HepG2 (cell line): ENCODE measurements at regions not wholly inside any gene's neighbourhood (a gene's known extent, or its start where the extent isn't known, plus 50 kb on each side); places are given as distances from the start of the nearest gene placed in this dataset.

Experiments used
- ATAC-seq: fragments of 200-7000 bp; cut with Tn5 transposase; 3 replicates; pipeline ENCODE4 v1.9.1; 2020; ENCODE audit warnings: mild to moderate bottlenecking, moderate library complexity
- BruUV-seq: library from RNA; stranded (reverse); fragments of 400-500 nt; replicated peaks from 2 replicates; lab custom pipeline; 2021; lab: Mats Ljungman, UMichigan
- CTCF ChIA-PET: fragments of 300-600 bp; formaldehyde crosslinking; extraction: SDS; loops from one replicate; lab custom pipeline; 2021; ENCODE audit warnings: low total read pairs, inconsistent platforms, low intra/inter-chr PET ratio; lab: Yijun Ruan, JAX
- POLR2A ChIA-PET: fragments of 350-600 bp; sonication (Branson Sonifier 250); formaldehyde crosslinking; loops from one replicate; lab custom pipeline; 2020; ENCODE audit warnings: antibody characterized with exemption, inconsistent platforms; lab: Yijun Ruan, JAX
- DNase-seq: peaks from one replicate; pipeline ENCODE4 v3.0.0-alpha.2; 2015; ENCODE audit warnings: low spot score
- FAIRE-seq: peaks from 3 replicates; lab custom pipeline; 2011; peaks lifted over from hg19 to GRCh38; lab: Jason Lieb, UNC
- H2AFZ ChIP-seq: one replicate; pipeline ENCODE4 v1.6.1; 2011; ENCODE audit warnings: low read length, inconsistent platforms
- H3K27ac ChIP-seq: fragments of 300-600 bp; 3 replicates; pipeline ENCODE4 v1.8.0; 2011; ENCODE audit warnings: mixed run types, mild to moderate bottlenecking, mixed read lengths, low read length, inconsistent platforms; ENCODE audit not compliant: insufficient read depth; ENCODE audit errors: extremely low read length
- H3K27me3 ChIP-seq, 2 experiments: fragments of 200-600 bp in 1 of 2; 2 replicates in 1 of 2; 3 replicates in 1 of 2; pipeline versions ENCODE4 v1.6.0 to v1.8.0; 2011; ENCODE audit warnings: low read length in 2 of 2, mild to moderate bottlenecking in 2 of 2, moderate library complexity in 2 of 2, inconsistent platforms in 1 of 2; ENCODE audit not compliant: insufficient read depth in 2 of 2, control insufficient read depth in 1 of 2
- H3K36me3 ChIP-seq, 2 experiments: fragments of 200-600 bp in 1 of 2; replicated peaks in 1 of 2; 2 replicates in 1 of 2; 3 replicates in 1 of 2; pipeline versions ENCODE4 v1.5.1 to v1.8.0; 2011; ENCODE audit warnings: low read length in 2 of 2, inconsistent platforms in 1 of 2; ENCODE audit not compliant: insufficient read depth in 2 of 2, control insufficient read depth in 1 of 2
- H3K4me1 ChIP-seq: 2 replicates; pipeline ENCODE4 v1.5.1; 2012; ENCODE audit warnings: low read length, inconsistent platforms; ENCODE audit not compliant: insufficient read depth
- H3K4me2 ChIP-seq: 2 replicates; pipeline ENCODE4 v1.6.0; 2011; ENCODE audit warnings: low read depth, low read length, inconsistent platforms
- H3K4me3 ChIP-seq, 3 experiments: fragments of 200-600 bp in 1 of 3; sonication (generic), shearing (Covaris generic) in 1 of 3; replicated peaks in 1 of 3; 2 replicates each; pipeline ENCODE4 v1.5.1; 2011 to 2016; ENCODE audit warnings: low read length in 3 of 3, inconsistent platforms in 2 of 3, low read depth in 2 of 3, mild to moderate bottlenecking in 2 of 3, control low read depth in 1 of 3, mixed read lengths in 1 of 3; ENCODE audit not compliant: insufficient read depth in 1 of 3
- H3K79me2 ChIP-seq: one replicate; pipeline ENCODE4 v1.6.1; 2011; ENCODE audit warnings: low read length, inconsistent platforms; ENCODE audit not compliant: insufficient read depth
- H3K9ac ChIP-seq: 2 replicates; pipeline ENCODE4 v1.6.0; 2011; ENCODE audit warnings: mild to moderate bottlenecking, low read depth, low read length, inconsistent platforms; ENCODE audit not compliant: insufficient read depth
- H3K9me3 ChIP-seq: 2 replicates; pipeline ENCODE4 v1.5.1; 2012; ENCODE audit warnings: mild to moderate bottlenecking, low read length
- H4K20me1 ChIP-seq: 2 replicates; pipeline ENCODE4 v1.6.0; 2011; ENCODE audit warnings: inconsistent platforms, mild to moderate bottlenecking, low read length, moderate library complexity; ENCODE audit not compliant: insufficient read depth
- HOXA3 ChIP-seq: sonication (generic); formaldehyde crosslinking; IDR thresholded peaks from 2 replicates; pipeline ENCODE4 v1.5.0; 2020; ENCODE audit warnings: missing genetic modification reagents
- IRF9 ChIP-seq: sonication (generic); formaldehyde crosslinking; IDR thresholded peaks from 2 replicates; pipeline ENCODE4 v1.8.0; 2022; ENCODE audit warnings: missing genetic modification reagents, mild to moderate bottlenecking, borderline replicate concordance
- NFYC ChIP-seq: IDR thresholded peaks from 2 replicates; pipeline ENCODE4 v1.6.1; 2016; ENCODE audit warnings: missing genetic modification reagents, missing compliant biosample characterization
- PAX8 ChIP-seq: sonication (generic); formaldehyde crosslinking; IDR thresholded peaks from 2 replicates; pipeline ENCODE4 v1.8.0; 2022; ENCODE audit warnings: mild to moderate bottlenecking, missing genetic modification reagents, borderline replicate concordance
- RCOR2 ChIP-seq: IDR thresholded peaks from 2 replicates; pipeline ENCODE4 v1.6.1; 2016; ENCODE audit warnings: missing biosample characterization, missing genetic modification reagents
- RFX1 ChIP-seq: fragments of 450-650 bp; IDR thresholded peaks from 2 replicates; pipeline ENCODE4 v1.6.1; 2017
- STAG1 ChIP-seq: sonication (generic); formaldehyde crosslinking; IDR thresholded peaks from 2 replicates; pipeline ENCODE4 v1.4.0; 2020; ENCODE audit warnings: missing genetic modification reagents
- ZNF20 ChIP-seq: sonication (generic); formaldehyde crosslinking; IDR thresholded peaks from 2 replicates; pipeline ENCODE4 v1.4.0; 2020; ENCODE audit warnings: mild to moderate bottlenecking, moderate library complexity, missing genetic modification reagents
- ZNF275 ChIP-seq: sonication (generic); formaldehyde crosslinking; IDR thresholded peaks from 2 replicates; pipeline ENCODE4 v1.8.0; 2022; ENCODE audit warnings: missing genetic modification reagents, mild to moderate bottlenecking, inconsistent platforms, borderline replicate concordance
- ZNF580 ChIP-seq: IDR thresholded peaks from 2 replicates; pipeline ENCODE4 v1.6.1; 2016; ENCODE audit warnings: low read depth, borderline replicate concordance
- ZNF749 ChIP-seq: sonication (generic); formaldehyde crosslinking; IDR thresholded peaks from 2 replicates; pipeline ENCODE4 v1.8.0; 2022; ENCODE audit warnings: mild to moderate bottlenecking, missing genetic modification reagents, moderate library complexity, borderline replicate concordance
- WGBS: methylation state at CpG from one replicate; pipeline ENCODE4 v1.1.6; 2017; ENCODE audit warnings: low lambda C conversion rate; 5-methylcytosine and 5-hydroxymethylcytosine counted together
- in situ Hi-C: cut with HindIII; loops from 2 replicates; pipeline ENCODE4 v1.10.0; 2017; ENCODE audit warnings: low pct_unique_long_range_greater_than_20kb; ENCODE audit not compliant: extremely low pct_ligation_motif_present
- intact Hi-C: fragments of 100-400 bp; cut with micrococcal nuclease; formaldehyde crosslinking; loops from one replicate; pipeline ENCODE4 v1.10.0; 2022; ENCODE audit not compliant: unreplicated experiment

- in situ Hi-C loops (no loop called here), intact Hi-C loops (loop anchor here (10.0 kb wide), 1 partner anchor 750 kb away; no protein-coding TSS in a partner anchor)
- Histone ChIP-seq H3K27ac (no peak overlapping the region), H3K4me1 (no peaks in the 10 kb centered on the region), H3K27me3 (no peaks in the 10 kb centered on the region; a peak in 1 of 5 replicates), H3K79me2 (no peaks in the 10 kb centered on the region), H3K9me3 (no peaks in the 10 kb centered on the region), H3K4me2 (no peak overlapping the region), H4K20me1 (no peaks in the 10 kb centered on the region), H3K9ac (no peak overlapping the region)
- no TSS peak for BruUV-seq
- DNase-seq = no peak
- CTCF ChIA-PET = no interaction called here
- no peak for FAIRE-seq
- WGBS = 63% methylated on average over 7 of the region's 9 CpGs
- TF ChIP-seq STAG1 = no peak
- no peak for TF ChIP-seq ZNF580 (CRISPR knock-in tag)
- no peak for TF ChIP-seq RCOR2 (CRISPR knock-in tag)
- TF ChIP-seq RFX1 = no peak
- TF ChIP-seq ZNF749 (CRISPR knock-in tag) = no peak
- no peak for TF ChIP-seq NFYC (CRISPR knock-in tag)
- no peak for TF ChIP-seq PAX8
- TF ChIP-seq HOXA3 = no peak
- no peak for TF ChIP-seq ZNF20 (CRISPR knock-in tag)
- TF ChIP-seq IRF9 (CRISPR knock-in tag) = no peak
- TF ChIP-seq ZNF275 (CRISPR knock-in tag) = no peak
- TF ChIP-seq, all 625 proteins: peak for 0
- POLR2A ChIA-PET = no interaction called here
- Histone ChIP-seq H3K4me3 (no peak overlapping the region), H3K36me3 (no peaks in the 10 kb centered on the region), H2AFZ (no peak overlapping the region)
- peak; percentile 25; the same call in 2 of the 3 replicates for ATAC-seq
Measured at GRCh38 chr5:106874974-106875373, 795.8 kb downstream of the EFNA5 start.
